ENCODE measurements at regions not wholly inside any gene's neighbourhood (a gene's known extent, or its start where the extent isn't known, plus 50 kb on each side); places are given as distances from the start of the nearest gene placed in this dataset.
"Not testable (repeated sequence)": the region's sequence is repeated elsewhere in the genome, so short reads cannot be mapped to it uniquely, and the experiment has no call there.

DNA sequence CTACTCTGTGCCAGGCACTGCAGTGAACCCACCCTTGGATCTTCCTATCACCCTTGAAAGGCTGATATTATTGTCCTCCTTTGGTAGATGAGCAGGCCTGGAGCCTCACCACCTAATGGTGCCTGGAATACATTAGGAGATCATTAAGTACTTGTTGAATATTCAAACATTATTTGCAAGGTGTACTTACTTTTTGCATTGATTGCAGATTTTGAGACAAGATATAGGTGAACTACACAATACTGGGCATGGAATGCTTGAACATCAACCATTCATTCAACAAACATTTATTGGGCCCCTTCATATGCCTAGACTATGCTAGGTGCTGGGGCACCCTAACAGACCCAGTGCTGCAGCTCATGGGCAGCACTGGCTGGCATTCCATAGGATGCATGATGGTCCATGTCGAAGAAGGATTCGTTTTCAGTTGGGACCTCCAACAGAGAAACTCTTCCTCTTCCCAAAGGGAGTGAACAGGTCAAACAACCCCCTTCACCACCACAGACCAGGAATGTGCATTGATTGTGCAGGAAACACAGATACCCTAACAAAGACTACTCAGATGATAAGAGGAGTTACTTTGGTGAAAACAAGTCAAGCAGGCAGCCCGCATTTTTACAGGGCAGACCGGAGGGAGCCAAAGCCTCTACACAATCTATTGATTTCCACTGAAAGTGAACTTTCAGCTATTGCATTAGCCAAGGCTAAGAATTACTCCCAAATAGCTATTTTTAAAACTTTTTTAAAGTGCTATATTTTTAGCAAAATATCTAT, 149.6 kb upstream of the SH3BP4 start:
- DNase-seq = no peak

DNA sequence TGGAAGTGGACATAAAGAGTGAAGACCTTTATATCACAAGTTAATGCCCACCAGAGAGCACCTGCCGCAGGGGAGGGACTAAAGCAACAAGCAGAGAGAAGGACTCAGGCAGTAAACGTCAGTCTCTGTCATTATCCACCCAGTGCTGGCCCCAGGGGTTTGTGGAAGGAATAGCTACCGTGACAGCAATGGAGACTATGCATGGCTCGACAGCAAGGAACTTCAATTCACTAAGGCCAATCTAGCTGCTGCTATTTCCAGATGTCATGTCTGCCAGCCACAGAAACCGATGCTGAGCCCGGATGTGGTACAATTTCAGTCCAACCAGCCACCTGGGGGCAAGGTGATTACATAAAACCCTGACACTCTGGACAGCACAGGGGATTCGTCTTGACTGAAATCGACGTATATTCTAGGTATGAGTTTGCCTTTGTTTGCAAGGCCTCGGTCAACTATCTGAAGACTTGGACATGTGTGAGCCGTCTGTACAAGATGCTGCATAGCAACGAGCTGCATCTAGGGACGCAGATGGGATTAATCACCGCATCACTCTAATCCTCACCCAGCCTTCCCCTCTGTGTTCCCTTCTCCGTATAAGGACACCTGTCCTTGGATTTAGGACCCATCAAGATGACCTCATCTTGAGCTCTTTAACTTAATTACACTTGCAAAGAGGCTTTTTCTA, 154.1 kb upstream of the SH3BP4 start:
- DNase-seq = no peak

DNA sequence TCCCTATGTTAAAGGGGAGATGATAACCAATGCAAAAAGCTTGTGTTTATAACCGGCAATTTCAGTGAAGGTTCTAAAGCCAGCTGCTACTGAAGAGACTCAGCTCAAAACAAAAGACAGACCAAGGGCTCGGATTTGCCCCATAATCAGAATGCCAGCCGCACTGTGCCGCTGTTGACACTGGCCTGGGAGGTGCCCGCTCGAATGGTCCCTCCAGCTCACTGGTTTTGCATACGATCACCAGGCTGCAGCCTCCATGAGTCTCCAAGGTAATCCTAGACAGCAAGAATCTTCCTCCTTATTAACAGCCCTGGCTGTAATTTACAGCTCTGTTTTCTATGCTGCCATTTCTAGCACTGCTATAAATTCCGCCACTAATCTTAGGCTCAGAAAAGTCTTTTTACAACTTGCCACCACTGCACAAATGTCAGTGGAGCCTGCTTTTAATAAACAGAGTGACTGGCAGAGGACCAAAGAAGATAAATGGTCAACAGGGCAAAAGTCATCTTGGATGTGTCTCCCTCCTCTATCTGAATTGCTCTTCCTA, 155.7 kb upstream of the SH3BP4 start:
- peak in 25 of 56 donors; percentile 2 to 45 (median 14) for DNase-seq

DNA sequence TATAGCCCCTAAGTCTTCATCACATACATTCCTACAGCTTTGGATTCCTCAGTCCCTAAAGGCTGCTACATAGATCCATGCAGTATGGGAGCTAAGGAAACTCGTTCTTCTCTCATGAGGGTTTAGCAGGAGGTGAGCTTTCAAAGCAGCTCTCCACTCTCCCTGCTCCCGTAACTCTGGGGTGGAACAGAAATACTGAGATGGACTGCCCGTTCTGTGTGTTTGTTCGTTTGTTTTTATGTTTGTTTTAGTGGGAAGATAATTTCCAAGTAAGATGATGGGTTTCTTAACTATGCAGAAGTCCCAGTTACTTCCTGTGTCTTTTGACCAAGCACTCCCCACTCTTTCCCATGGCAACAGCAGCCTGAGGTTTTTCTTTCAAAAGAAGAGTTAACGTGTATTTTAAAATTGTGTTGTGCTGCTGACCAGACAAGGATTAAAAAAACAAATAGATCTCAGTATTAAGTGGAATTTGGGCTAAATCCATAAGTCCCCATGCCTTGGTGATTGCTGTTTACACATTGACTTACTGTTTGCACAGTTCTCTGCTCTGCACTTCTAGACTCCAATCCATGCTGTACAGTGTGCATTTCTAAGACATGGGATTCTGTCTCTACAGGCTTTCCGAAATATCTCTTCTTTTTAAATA, 156.4 kb upstream of the SH3BP4 start:
- no peak for DNase-seq

DNA sequence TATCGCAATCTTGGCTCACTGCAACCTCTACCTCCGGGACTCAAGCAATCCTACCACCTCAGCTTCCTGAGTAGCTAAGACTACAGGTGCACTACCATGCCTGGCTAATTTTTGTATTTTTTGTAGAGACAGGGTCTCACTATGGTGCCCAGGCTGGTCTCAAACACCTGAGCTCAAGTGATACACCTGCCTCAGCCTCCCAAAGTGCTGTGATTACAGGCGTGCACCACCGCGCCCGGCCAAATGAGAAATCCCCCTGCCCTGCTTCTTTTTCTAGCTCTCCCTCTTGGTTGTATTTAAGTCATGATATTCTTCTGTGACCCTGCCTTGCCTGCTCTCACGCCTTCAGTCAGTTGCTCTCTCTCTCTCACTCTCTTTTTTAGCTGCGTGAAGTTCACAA, 157.0 kb upstream of the SH3BP4 start:
- DNase-seq = no peak

DNA sequence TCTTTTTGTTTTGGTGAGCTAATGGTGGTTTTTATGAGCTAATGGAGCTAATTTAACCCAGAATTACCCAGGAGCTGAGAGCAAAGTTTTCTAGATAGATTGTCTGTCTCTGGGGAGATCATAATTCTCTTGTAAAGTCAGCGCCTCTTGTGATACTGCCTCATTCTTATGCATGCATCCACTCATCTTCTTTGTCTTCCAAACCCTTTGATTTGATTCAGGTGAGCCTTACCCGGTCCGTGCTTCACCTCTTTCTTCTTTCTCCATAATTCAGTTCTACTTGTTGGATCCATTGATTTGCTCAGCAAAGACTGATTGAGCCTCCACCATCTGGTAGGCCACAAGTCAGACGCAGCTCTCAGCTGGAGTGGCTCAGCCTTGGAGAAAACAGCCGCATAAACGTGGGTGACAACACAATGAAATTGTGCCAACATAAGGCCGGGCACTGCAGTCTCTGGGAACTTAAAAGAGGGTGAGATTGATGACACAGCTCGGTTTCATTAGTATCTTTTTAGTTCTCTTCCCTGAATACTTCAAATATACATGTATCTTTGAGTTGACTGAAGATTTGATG, 158.5 kb upstream of the SH3BP4 start:
- peak in 14 of 56 donors; percentile 2 to 25 (median 8) for DNase-seq

DNA sequence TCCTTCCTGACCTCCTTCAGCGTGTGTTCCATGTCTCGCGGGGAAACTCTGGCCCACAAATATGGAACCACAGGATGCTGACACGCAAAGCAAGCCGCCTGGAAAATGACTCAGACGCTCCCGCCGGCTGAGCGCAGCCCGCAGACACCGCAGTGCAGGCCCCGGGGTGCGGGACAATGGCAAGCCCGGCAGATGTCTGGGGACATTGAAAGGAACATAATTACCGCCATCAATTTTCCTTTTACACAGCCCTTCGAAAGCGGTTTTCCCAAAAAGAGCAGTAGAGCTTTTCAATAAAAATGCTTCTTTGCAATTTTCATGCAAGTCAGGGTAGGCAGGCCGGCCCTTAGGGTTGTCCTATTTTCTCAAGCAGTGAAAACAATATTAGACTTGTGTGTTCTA, 159.2 kb upstream of the SH3BP4 start:
- DNase-seq = peak in 26 of 56 donors; percentile 2 to 65 (median 20)

DNA sequence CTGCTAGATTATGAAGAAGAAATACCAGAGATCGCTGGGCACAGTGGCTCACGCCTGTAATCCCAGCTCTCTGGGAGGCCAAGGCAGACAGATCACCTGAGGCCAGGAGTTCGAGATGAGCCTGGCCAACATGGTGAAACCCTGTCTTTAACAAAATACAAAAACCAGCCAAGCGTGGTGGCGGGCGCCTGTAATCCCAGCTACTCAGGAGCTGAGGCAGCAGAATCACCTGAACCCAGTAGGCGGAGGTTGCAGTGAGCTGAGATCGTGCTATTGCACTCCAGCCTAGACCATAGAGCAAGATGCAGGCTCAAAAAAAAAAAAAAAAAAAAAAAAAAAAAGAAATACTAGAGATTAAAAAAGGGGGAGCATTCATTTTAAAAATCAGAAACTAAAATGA, 159.7 kb upstream of the SH3BP4 start:
- DNase-seq = not testable (repeated sequence)

DNA sequence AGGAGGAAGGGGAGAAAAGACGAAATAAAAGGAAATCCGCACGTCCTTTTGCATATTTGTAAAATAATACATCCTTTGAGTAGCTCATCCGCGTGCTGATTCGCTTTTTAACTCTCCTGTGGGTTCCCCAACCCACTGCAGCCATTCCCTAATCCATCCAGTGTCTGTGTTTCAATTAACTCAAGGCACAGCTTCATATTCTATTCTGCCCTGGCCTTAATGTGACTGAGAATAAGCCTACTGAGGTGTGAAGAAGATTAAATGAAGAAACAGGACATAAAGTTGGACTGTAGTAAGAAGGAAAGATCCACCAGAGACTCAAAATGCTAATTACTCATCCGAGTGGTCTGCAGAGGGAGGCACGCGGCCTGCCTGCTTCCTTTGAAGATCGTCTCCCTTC, 161.4 kb upstream of the SH3BP4 start:
- no peak for DNase-seq

DNA sequence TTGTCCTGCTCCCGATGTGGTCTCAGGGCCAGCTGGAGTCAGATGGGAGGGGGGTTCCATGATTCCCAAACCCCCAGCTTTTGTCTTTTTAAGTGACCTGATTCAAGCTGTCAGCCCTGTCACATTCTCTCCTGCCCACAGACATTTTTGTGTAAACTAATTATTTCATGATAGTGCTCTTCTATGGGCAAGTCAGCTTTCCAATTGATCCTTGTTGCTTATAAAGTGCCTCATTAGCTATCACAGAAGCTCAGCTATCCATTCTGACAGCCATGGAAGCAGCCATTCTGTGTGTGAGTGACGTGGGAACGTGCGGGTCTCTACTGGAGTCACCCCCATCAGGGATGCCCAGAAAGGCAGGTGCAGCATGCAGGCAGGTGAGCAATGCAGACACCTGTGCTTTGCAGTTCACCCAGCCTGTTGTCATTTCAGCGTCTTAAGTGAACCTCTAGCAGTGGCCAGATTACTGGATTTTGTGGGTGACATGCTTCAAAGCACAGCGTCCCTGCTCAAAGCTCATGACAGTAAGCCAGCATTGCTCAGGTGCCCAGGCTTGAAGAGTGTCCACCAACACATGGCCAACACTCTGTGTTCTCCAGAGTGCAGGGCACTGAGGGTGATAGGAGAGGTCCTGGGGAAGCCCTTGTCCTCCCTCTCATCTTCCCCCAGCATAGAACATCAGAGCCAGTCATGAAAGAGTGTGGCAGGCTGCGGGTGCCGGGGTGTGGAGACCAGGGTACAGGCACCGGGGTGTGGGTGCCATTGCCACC, 162.1 kb upstream of the SH3BP4 start:
- no peak for DNase-seq

DNA sequence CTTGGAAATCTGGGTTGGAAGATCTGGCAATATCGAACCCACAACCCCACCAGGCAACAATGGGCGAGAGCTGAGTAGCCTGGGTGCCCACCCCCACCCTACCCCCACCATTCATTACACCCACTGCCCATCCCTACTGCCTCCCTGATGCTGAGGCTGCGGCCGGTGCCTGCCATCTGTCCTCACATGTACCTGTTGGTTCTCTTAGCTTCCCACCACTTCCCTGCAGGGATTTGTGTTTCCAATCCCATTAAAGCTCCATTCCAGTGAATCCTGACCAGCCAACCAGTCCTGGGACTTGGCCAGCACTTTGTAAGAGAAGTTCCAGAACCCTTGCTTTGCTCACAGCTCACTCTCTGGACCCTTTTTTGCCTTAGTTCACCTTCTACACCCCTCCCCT, 163.0 kb upstream of the SH3BP4 start:
- no peak for DNase-seq

DNA sequence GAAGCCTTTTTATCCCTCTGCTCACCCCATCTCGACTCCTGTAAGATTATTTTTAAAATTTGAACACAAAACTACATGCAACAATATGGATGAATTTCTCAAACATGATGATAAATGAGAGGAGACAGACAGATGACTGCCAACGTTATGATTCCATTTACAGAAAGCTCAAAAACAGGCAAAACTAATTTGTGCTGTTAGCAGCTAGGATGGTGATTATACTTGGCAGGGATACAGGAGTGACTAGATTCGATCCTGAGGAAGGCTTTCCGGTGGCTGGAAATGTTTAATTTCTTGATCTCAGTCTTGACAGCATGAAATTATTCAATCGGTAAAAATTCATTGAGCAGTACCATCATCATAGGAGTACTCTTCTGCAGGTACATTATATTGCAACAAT, 163.4 kb upstream of the SH3BP4 start:
- DNase-seq = no peak

DNA sequence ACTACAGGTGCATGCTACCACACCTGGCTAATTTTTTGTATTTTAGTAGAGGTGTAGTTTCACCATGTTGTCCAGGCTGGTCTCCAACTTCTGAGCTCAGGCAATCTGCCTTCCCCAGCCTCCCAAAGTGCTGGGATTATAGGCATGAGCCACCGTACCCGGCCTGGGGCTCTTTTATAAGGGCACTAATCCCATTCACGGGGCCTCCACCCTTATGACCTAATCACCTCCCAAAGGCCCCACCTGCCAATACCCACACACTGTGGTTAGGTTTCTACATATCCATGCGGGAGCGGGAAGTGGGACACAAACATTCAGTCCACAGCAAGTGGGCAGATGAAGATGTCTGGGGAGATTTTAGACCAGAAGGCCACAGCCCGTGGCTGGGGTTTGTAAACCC, 164.7 kb upstream of the SH3BP4 start:
- DNase-seq = no peak

DNA sequence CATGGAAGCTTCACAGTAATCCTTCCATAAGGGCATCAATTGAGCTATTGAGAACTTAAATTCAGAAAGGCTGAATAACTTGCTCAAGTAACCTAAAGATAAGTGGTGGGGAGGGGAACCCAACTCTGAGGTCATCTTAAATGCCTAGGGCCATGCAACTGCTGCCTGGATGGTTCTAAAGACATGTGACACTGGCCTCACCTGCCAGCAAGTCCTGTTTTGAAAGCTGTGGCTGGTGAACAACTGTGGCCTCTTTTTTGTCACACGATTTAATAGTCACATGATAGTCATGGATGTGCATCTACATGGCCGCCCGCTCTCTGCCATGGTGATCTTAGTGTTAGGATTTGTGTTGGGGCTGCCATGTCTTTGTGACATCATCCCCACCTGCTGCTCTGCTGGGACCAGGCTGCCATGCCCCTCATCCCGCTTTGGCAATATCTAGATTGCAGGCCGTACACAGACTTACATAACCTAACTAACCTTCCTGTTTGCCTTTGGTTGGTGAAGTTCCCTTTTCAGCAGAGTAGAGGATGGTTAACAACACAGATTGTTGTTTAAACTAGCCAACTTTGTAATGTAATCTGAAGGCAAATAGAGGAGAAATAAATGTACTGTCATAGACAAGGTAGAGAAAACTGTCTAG, 177.9 kb upstream of the SH3BP4 start:
- DNase-seq = no peak

DNA sequence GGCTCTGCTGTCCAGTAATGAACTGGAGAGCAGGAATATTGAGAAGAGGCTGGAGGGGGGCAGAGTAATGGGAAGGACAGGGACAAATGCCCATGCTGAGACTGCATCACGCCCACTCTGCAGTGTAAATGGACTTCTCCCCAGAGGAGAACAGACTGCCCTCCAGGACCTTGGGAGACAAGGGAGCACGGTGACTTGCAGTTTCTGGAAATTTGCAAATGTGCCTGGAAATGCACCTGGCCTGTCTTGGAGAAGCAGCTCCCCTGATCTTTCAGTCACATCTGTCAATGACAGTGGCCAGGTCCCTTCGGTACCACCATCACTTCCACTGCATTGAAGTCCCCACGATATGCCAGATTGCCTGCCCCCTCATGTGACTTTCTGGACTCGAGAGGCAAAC, 178.7 kb upstream of the SH3BP4 start:
- no peak for DNase-seq

DNA sequence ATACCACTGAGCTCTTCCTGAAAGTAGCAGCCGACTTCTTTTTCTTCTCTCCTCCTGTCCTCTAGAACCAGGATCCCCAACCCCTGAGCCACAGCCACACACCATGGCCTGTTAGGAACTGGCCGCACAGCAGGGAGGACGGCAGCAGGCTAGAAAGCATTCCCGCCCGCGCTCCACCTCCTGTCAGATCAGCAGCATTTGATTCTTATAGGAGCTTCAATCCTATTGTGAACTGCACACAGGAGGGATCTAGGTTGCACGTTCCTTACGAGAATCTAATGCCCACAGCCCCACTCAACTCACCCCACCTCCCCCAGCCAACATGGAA, 179.1 kb upstream of the SH3BP4 start:
- no peak for DNase-seq

DNA sequence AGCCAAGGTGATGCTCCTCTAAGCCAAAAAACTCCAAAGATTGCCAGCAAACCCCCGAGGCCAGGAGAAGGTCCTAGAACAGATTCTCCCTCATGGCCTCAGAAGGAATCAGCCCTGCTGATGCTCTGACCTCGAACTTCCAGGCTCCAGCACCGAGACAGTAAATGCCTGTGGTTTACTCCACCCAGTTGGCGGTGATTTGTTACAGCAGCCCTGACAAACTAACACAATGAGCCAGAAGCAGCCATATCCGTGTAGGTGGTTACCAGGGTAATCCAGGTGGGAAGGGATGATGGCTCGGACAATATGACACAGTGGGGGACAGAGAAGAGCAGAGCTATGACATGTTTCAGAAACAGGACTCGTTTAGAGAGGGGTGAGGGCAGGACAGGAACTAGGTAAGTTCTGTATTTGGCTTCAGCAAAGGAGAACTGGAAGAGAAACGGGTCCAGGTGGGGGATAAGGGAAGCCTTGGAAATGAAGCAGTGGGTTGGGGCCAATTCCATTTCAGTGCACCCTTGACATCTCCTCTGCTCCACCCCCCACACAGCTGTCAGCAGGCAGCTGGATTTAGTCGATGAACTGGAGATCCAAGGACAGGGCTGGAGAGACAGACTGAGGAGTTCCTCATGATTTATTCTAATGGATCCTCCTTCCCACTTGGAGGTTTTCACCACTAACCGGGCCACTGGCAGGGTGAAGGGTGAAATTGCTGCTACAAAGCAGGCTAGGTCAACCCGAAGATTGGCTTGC, 179.7 kb upstream of the SH3BP4 start:
- DNase-seq = no peak

DNA sequence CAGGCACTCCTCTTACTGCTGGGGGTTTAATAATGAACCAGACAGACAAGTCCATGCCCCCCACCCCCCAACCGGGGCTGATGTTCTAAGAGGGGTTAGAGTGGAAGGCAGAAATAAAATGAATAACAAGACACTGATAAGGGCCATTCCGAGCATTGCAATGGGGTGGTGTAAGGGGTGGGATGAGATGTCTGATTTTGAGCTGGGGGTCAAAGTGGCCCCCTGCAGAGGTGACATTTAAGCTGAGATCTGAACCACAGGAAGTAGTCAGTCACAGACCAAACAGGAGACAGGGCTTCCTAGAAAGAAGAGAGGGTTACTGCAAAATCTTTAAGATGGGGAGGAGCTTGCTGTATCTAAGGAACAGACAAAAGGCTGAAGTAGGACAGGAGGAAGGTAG, 180.6 kb upstream of the SH3BP4 start:
- no peak for DNase-seq

DNA sequence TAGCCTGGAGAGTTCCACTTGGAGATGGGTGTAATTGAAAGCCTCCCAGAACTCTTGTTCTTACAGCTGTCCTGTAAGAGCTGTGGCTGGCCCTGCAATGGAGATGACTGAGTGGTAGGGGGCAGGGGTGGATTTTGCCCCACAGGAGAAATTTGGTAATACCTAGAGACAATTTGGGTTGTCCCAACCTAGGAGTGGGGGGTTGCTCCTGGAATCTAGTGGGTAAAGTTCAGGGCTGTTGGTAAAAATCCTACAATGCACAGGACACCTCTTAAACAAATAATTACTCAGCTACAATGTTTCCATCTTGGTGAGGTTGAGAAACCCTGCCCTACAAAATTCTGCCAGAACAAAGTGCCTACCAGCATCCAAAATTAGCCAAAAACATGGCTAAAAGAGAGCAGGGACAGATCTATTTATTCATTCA, 181.1 kb upstream of the SH3BP4 start:
- DNase-seq = no peak

DNA sequence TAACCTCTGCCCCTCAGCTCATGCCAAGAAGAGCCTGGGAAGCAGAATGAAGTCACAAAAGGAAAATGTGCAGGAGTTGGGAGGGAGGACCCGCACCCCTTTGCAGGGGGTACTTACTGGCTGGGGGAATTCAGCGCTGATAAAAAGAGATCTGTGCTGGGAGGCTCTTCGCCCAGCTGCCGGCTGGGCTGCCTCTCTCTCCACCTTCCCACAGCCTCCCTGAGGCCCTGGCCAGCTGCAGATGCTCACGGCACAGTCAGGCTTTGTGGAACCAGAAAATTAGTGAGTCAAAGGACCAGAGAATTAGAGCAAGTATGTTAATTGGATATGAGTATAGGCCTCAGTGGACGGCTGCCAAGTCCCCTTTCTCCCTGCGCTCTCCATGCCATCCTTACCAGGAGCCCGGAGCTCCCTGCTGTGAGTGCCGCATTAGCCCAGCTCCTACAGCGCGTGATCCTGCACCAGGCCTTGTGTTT, 181.7 kb upstream of the SH3BP4 start:
- peak in 17 of 56 donors; percentile 3 to 40 (median 16) for DNase-seq
